H1 (cell line): ENCODE measurements at regions not wholly inside any gene's neighbourhood (a gene's known extent, or its start where the extent isn't known, plus 50 kb on each side); places are given as distances from the start of the nearest gene placed in this dataset.

Source experiments
- EZH2 ChIP-seq: fragments of 200-600 bp; sonication (generic); IDR thresholded peaks from 2 replicates; pipeline ENCODE4 v1.7.1; 2012; ENCODE audit warnings: low read depth, mild to moderate bottlenecking, moderate library complexity, low read length, inconsistent platforms; ENCODE audit not compliant: severe bottlenecking
- GABPA ChIP-seq: IDR thresholded peaks from 2 replicates; pipeline ENCODE4 v1.6.1; 2011; ENCODE audit warnings: mild to moderate bottlenecking, low read length, moderate library complexity, borderline replicate concordance; ENCODE audit not compliant: insufficient read depth
- GTF2F1 ChIP-seq: IDR thresholded peaks from 2 replicates; pipeline ENCODE4 v1.6.1; 2012; ENCODE audit warnings: low read depth, low read length, improper control_type of control experiment, borderline replicate concordance
- HDAC6 ChIP-seq: IDR thresholded peaks from one replicate; pipeline ENCODE4 v1.7.1; 2012; ENCODE audit warnings: low read depth, mild to moderate bottlenecking, inconsistent platforms, low read length, moderate library complexity
- MAX ChIP-seq: IDR thresholded peaks from 2 replicates; pipeline ENCODE4 v1.6.1; 2012; ENCODE audit warnings: inconsistent platforms
- POLR2A ChIP-seq, 2 experiments: IDR thresholded peaks; 1 replicate in 1 of 2; 2 replicates in 1 of 2; pipeline ENCODE4 v1.6.1; 2011; ENCODE audit warnings: low read depth in 2 of 2, low read length in 2 of 2, mild to moderate bottlenecking in 2 of 2; ENCODE audit errors: control extremely low read depth in 1 of 2
- POLR2AphosphoS5 ChIP-seq: IDR thresholded peaks from 2 replicates; pipeline ENCODE4 v1.6.1; 2011; ENCODE audit warnings: low read depth, low read length
- RBBP5 ChIP-seq: IDR thresholded peaks from 2 replicates; pipeline ENCODE4 v1.7.1; 2012; ENCODE audit warnings: low read depth, mild to moderate bottlenecking, inconsistent platforms, low read length, moderate library complexity, borderline replicate concordance
- SIN3A ChIP-seq, 2 experiments: IDR thresholded peaks in 1 of 2; conservative IDR thresholded peaks in 1 of 2; 2 replicates each; pipeline ENCODE4 v1.6.1; 2011 to 2012; ENCODE audit warnings: low read length in 2 of 2, improper control_type of control experiment in 1 of 2, low read depth in 1 of 2, mild to moderate bottlenecking in 1 of 2
- SP2 ChIP-seq: IDR thresholded peaks from 2 replicates; pipeline ENCODE4 v1.6.1; 2012; ENCODE audit warnings: mild to moderate bottlenecking, low read length, inconsistent platforms
- YY1 ChIP-seq: IDR thresholded peaks from 2 replicates; pipeline ENCODE4 v1.6.1; 2011; ENCODE audit warnings: low read depth, mild to moderate bottlenecking, low read length
- TF ChIP-seq, protein P1 (sequence below), 3 experiments: IDR thresholded peaks; 1 replicate in 2 of 3; 2 replicates in 1 of 3; pipeline versions ENCODE4 v1.5.1 to v1.6.1; 2011; ENCODE audit warnings: low read length in 3 of 3, mild to moderate bottlenecking in 3 of 3, inconsistent platforms in 2 of 3, low read depth in 1 of 3, moderate library complexity in 1 of 3; ENCODE audit not compliant: insufficient read depth in 1 of 3; ENCODE audit errors: control extremely low read depth in 1 of 3

DNA sequence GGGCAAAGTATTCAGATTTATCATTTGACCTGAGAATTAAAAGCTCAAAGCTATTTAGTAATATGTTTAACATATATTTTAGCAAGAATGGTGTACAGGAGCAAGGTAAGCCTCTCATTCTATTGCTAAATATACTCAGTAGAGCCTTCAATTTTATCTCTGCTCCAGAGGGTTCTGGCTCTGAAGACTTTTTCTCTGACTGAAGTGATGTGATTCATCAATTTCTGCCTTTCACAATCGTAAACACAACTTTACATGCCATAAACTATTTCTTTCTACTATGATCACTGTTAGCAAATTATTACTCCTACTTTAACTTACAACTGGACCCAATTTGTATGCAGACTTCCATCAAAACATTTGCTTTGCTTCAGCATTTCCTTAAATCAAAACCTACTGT lies 315.0 kb upstream of the NDST4 start:
- TF ChIP-seq SP2: no peak
- TF ChIP-seq, protein P1, sequence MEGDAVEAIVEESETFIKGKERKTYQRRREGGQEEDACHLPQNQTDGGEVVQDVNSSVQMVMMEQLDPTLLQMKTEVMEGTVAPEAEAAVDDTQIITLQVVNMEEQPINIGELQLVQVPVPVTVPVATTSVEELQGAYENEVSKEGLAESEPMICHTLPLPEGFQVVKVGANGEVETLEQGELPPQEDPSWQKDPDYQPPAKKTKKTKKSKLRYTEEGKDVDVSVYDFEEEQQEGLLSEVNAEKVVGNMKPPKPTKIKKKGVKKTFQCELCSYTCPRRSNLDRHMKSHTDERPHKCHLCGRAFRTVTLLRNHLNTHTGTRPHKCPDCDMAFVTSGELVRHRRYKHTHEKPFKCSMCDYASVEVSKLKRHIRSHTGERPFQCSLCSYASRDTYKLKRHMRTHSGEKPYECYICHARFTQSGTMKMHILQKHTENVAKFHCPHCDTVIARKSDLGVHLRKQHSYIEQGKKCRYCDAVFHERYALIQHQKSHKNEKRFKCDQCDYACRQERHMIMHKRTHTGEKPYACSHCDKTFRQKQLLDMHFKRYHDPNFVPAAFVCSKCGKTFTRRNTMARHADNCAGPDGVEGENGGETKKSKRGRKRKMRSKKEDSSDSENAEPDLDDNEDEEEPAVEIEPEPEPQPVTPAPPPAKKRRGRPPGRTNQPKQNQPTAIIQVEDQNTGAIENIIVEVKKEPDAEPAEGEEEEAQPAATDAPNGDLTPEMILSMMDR (IDR thresholded peaks at IDR 0.05; ENCODE audit: control extremely low read depth in 1 of 3, insufficient read depth in 1 of 3, low read depth in 1 of 3, low read length in 3 of 3): no peak
- no peak for TF ChIP-seq RBBP5
- TF ChIP-seq GABPA: no peak
- no peak for TF ChIP-seq EZH2
- no peak for TF ChIP-seq GTF2F1
- TF ChIP-seq POLR2AphosphoS5: no peak
- no peak for TF ChIP-seq POLR2A (IDR thresholded peaks at IDR 0.05; ENCODE audit: control extremely low read depth in 1 of 2, low read depth in 2 of 2, low read length in 2 of 2)
- TF ChIP-seq SIN3A (conservative IDR thresholded peaks at IDR 0.05 in 1 of 2, IDR thresholded peaks at IDR 0.05 in 1 of 2; ENCODE audit: low read depth in 1 of 2, low read length in 2 of 2): no peak
- TF ChIP-seq MAX: no peak
- TF ChIP-seq HDAC6: no peak
- TF ChIP-seq YY1: no peak
